T-helper 1 cell treated with Interleukin-12 subunit alpha and Interleukin-12 subunit beta and Interleukin-4 antibody, amounts not matched to agents 30 μg/mL and 1 μg/mL, for 36 hours (primary cell): ENCODE measurements at regions not wholly inside any gene's neighbourhood (a gene's known extent, or its start where the extent isn't known, plus 50 kb on each side); places are given as distances from the start of the nearest gene placed in this dataset.

Experiments used
- H3K27ac Mint-ChIP-seq: one replicate; pipeline ENCODE4 v1.8.0; 2021; ENCODE audit warnings: mild to moderate bottlenecking, mixed read lengths
- H3K27me3 Mint-ChIP-seq: one replicate; pipeline ENCODE4 v1.8.0; 2021; ENCODE audit warnings: low read depth, mixed read lengths
- H3K36me3 Mint-ChIP-seq: one replicate; pipeline ENCODE4 v1.8.0; 2021; ENCODE audit warnings: low read depth, mixed read lengths
- H3K4me1 Mint-ChIP-seq: one replicate; pipeline ENCODE4 v1.8.0; 2021; ENCODE audit warnings: low read depth, mixed read lengths
- H3K4me3 Mint-ChIP-seq: one replicate; pipeline ENCODE4 v1.8.0; 2021; ENCODE audit warnings: mild to moderate bottlenecking, moderate library complexity, mixed read lengths
- H3K9me3 Mint-ChIP-seq: one replicate; pipeline ENCODE4 v1.8.0; 2021; ENCODE audit warnings: mixed read lengths

GRCh38 chr7:116083796-116084195, 53.2 kb upstream of the TFEC start:
- Mint-ChIP-seq H3K27me3 (no peaks in the 10 kb centered on the region), H3K9me3 (no peaks in the 10 kb centered on the region), H3K4me1 (no peaks in the 10 kb centered on the region), H3K36me3 (no peaks in the 10 kb centered on the region), H3K27ac (no peak overlapping the region), H3K4me3 (no peak overlapping the region)

GRCh38 chr7:116086547-116087045, 56.0 kb upstream of the TFEC start:
- Mint-ChIP-seq H3K4me3 (no peak overlapping the region), H3K36me3 (no peaks in the 10 kb centered on the region), H3K27ac (no peak overlapping the region), H3K27me3 (no peaks in the 10 kb centered on the region), H3K9me3 (no peaks in the 10 kb centered on the region), H3K4me1 (no peaks in the 10 kb centered on the region)

- Mint-ChIP-seq H3K27ac (no peak overlapping the region), H3K4me1 (no peaks in the 10 kb centered on the region), H3K36me3 (no peaks in the 10 kb centered on the region), H3K27me3 (no peaks in the 10 kb centered on the region), H3K9me3 (no peaks in the 10 kb centered on the region), H3K4me3 (no peak overlapping the region)
Measured at GRCh38 chr7:116087291-116087690, 56.7 kb upstream of the TFEC start.

- H3K27ac Mint-ChIP-seq, result no peak overlapping the region
- no peaks in the 10 kb centered on the region for H3K9me3 Mint-ChIP-seq
- no peak overlapping the region for H3K4me3 Mint-ChIP-seq
- H3K4me1 Mint-ChIP-seq, result no peaks in the 10 kb centered on the region
- no peaks in the 10 kb centered on the region for H3K27me3 Mint-ChIP-seq
- H3K36me3 Mint-ChIP-seq, result no peaks in the 10 kb centered on the region
Measured at GRCh38 chr7:116087984-116088383, 57.4 kb upstream of the TFEC start.

GRCh38 chr7:116089293-116089692, 58.7 kb upstream of the TFEC start:
- H3K9me3 Mint-ChIP-seq, result no peaks in the 10 kb centered on the region
- H3K27me3 Mint-ChIP-seq, result no peaks in the 10 kb centered on the region
- H3K4me1 Mint-ChIP-seq, result no peaks in the 10 kb centered on the region
- no peak overlapping the region for H3K27ac Mint-ChIP-seq
- no peak overlapping the region for H3K4me3 Mint-ChIP-seq
- no peaks in the 10 kb centered on the region for H3K36me3 Mint-ChIP-seq

GRCh38 chr7:116093516-116094301, 63.1 kb upstream of the TFEC start:
- H3K4me3 Mint-ChIP-seq, result no peak overlapping the region
- H3K9me3 Mint-ChIP-seq, result no peaks in the 10 kb centered on the region
- no peaks in the 10 kb centered on the region for H3K27me3 Mint-ChIP-seq
- no peaks in the 10 kb centered on the region for H3K4me1 Mint-ChIP-seq
- H3K27ac Mint-ChIP-seq, result no peak overlapping the region
- H3K36me3 Mint-ChIP-seq, result no peaks in the 10 kb centered on the region

GRCh38 chr7:116095396-116095795, 64.8 kb upstream of the TFEC start:
- no peaks in the 10 kb centered on the region for H3K9me3 Mint-ChIP-seq
- no peak overlapping the region for H3K4me3 Mint-ChIP-seq
- H3K27me3 Mint-ChIP-seq, result no peaks in the 10 kb centered on the region
- H3K36me3 Mint-ChIP-seq, result no peaks in the 10 kb centered on the region
- no peak overlapping the region for H3K27ac Mint-ChIP-seq
- H3K4me1 Mint-ChIP-seq, result no peaks in the 10 kb centered on the region

- no peak overlapping the region for H3K4me3 Mint-ChIP-seq
- H3K27me3 Mint-ChIP-seq, result peaks cover 4% of the 10 kb centered on the region
- H3K9me3 Mint-ChIP-seq, result no peaks in the 10 kb centered on the region
- no peaks in the 10 kb centered on the region for H3K36me3 Mint-ChIP-seq
- no peaks in the 10 kb centered on the region for H3K4me1 Mint-ChIP-seq
- no peak overlapping the region for H3K27ac Mint-ChIP-seq
Measured at GRCh38 chr7:116097365-116098009, 66.9 kb upstream of the TFEC start.

- Mint-ChIP-seq H3K27me3 (peaks cover 4% of the 10 kb centered on the region), H3K9me3 (no peaks in the 10 kb centered on the region), H3K27ac (no peak overlapping the region), H3K4me3 (no peak overlapping the region), H3K4me1 (no peaks in the 10 kb centered on the region), H3K36me3 (no peaks in the 10 kb centered on the region)
Measured at GRCh38 chr7:116098175-116098574, 67.6 kb upstream of the TFEC start.

- H3K36me3 Mint-ChIP-seq, result no peaks in the 10 kb centered on the region
- H3K27me3 Mint-ChIP-seq, result peaks cover 4% of the 10 kb centered on the region
- no peak overlapping the region for H3K27ac Mint-ChIP-seq
- H3K4me3 Mint-ChIP-seq, result no peak overlapping the region
- no peaks in the 10 kb centered on the region for H3K9me3 Mint-ChIP-seq
- no peaks in the 10 kb centered on the region for H3K4me1 Mint-ChIP-seq
Measured at GRCh38 chr7:116100626-116101025, 70.1 kb upstream of the TFEC start.

- H3K4me3 Mint-ChIP-seq, result no peak overlapping the region
- no peak overlapping the region for H3K27ac Mint-ChIP-seq
- no peaks in the 10 kb centered on the region for H3K36me3 Mint-ChIP-seq
- no peaks in the 10 kb centered on the region for H3K4me1 Mint-ChIP-seq
- no peaks in the 10 kb centered on the region for H3K9me3 Mint-ChIP-seq
- peaks cover 4% of the 10 kb centered on the region for H3K27me3 Mint-ChIP-seq
Measured at GRCh38 chr7:116101704-116102103, 71.1 kb upstream of the TFEC start.

GRCh38 chr7:116111475-116111874, 80.9 kb upstream of the TFEC start:
- no peaks in the 10 kb centered on the region for H3K9me3 Mint-ChIP-seq
- H3K36me3 Mint-ChIP-seq, result no peaks in the 10 kb centered on the region
- no peak overlapping the region for H3K27ac Mint-ChIP-seq
- H3K4me3 Mint-ChIP-seq, result no peak overlapping the region
- peaks cover 5% of the 10 kb centered on the region for H3K27me3 Mint-ChIP-seq
- H3K4me1 Mint-ChIP-seq, result no peaks in the 10 kb centered on the region

GRCh38 chr7:116113310-116113709, 82.7 kb upstream of the TFEC start:
- no peaks in the 10 kb centered on the region for H3K4me1 Mint-ChIP-seq
- H3K27me3 Mint-ChIP-seq, result peaks cover 5% of the 10 kb centered on the region
- no peaks in the 10 kb centered on the region for H3K36me3 Mint-ChIP-seq
- H3K9me3 Mint-ChIP-seq, result no peaks in the 10 kb centered on the region
- H3K4me3 Mint-ChIP-seq, result no peak overlapping the region
- H3K27ac Mint-ChIP-seq, result no peak overlapping the region

- H3K4me1 Mint-ChIP-seq, result no peaks in the 10 kb centered on the region
- H3K27ac Mint-ChIP-seq, result no peak overlapping the region
- no peaks in the 10 kb centered on the region for H3K36me3 Mint-ChIP-seq
- H3K4me3 Mint-ChIP-seq, result no peak overlapping the region
- no peaks in the 10 kb centered on the region for H3K9me3 Mint-ChIP-seq
- peaks cover 22% of the 10 kb centered on the region for H3K27me3 Mint-ChIP-seq
Measured at GRCh38 chr7:116120839-116121238, 89.5 kb upstream of the TES start.

- Mint-ChIP-seq H3K9me3 (peaks cover 5% of the 10 kb centered on the region), H3K27ac (no peak overlapping the region), H3K4me1 (no peaks in the 10 kb centered on the region), H3K27me3 (peaks cover 23% of the 10 kb centered on the region), H3K36me3 (no peaks in the 10 kb centered on the region), H3K4me3 (no peak overlapping the region)
Measured at GRCh38 chr7:116122972-116123595, 87.3 kb upstream of the TES start.
